ENCODE measurements at regions not wholly inside any gene's neighbourhood (a gene's known extent, or its start where the extent isn't known, plus 50 kb on each side); places are given as distances from the start of the nearest gene placed in this dataset.

GRCh38 chr2:42957861-42958301 lies 165.5 kb upstream of the HAAO start:
- no peaks in the 10 kb centered on the region for H3K79me2 ChIP-seq (ENCODE audit: insufficient read depth)
- H3K4me2 ChIP-seq (ENCODE audit: unreplicated experiment), result no peak overlapping the region
- TF ChIP-seq EZH2 (IDR thresholded peaks at IDR 0.05; ENCODE audit: insufficient read depth, poor library complexity, severe bottlenecking), result no peak
- no peak for TF ChIP-seq EZH2phosphoT487 (IDR thresholded peaks at IDR 0.05; ENCODE audit: insufficient read depth, low read depth)
- no peaks in the 10 kb centered on the region for H3K9me3 ChIP-seq (ENCODE audit: low read depth)
- H3K9me2 ChIP-seq (ENCODE audit: insufficient read depth), result no peaks in the 10 kb centered on the region
- no peaks in the 10 kb centered on the region for H3K27me3 ChIP-seq (replicated peaks; ENCODE audit: insufficient read depth)
- H3K4me1 ChIP-seq (ENCODE audit: insufficient read depth), result peaks cover 44% of the 10 kb centered on the region
- H2AFZ ChIP-seq, result no peak overlapping the region
- no peaks in the 10 kb centered on the region for H3K36me3 ChIP-seq (ENCODE audit: low read depth)
- in situ Hi-C loops (cut with MboI), result loop anchor here (10.0 kb wide), 1 partner anchor 527 kb away; no protein-coding TSS in a partner anchor
- H3K9ac ChIP-seq, result no peak overlapping the region
- no peak overlapping the region for H3K4me3 ChIP-seq
- no peaks in the 10 kb centered on the region for H4K20me1 ChIP-seq (ENCODE audit: insufficient read depth)
- WGBS, 2 experiments (ENCODE audit: low coverage in 1 of 2, low lambda C conversion rate in 2 of 2, missing lambda C conversion rate in 2 of 2), result 73% methylated on average over 5 of the region's 5 CpGs
- peaks cover 20% of the 10 kb centered on the region for H3F3A ChIP-seq (ENCODE audit: insufficient read depth)
- no peak for DNase-seq
- no peak overlapping the region for H3K27ac ChIP-seq

- WGBS, 2 experiments (ENCODE audit: low coverage in 1 of 2, low lambda C conversion rate in 2 of 2, missing lambda C conversion rate in 2 of 2), result 78 to 83% methylated on average over 10 to 11 of the region's 11 CpGs
- no peak for DNase-seq
- no peaks in the 10 kb centered on the region for H3K27me3 ChIP-seq (replicated peaks; ENCODE audit: insufficient read depth)
- no peaks in the 10 kb centered on the region for H3K9me2 ChIP-seq (ENCODE audit: insufficient read depth)
- H3K4me2 ChIP-seq (ENCODE audit: unreplicated experiment), result no peak overlapping the region
- H3K9me3 ChIP-seq (ENCODE audit: low read depth), result no peaks in the 10 kb centered on the region
- no peaks in the 10 kb centered on the region for H3K79me2 ChIP-seq (ENCODE audit: insufficient read depth)
- no peak overlapping the region for H3K27ac ChIP-seq
- no peaks in the 10 kb centered on the region for H3K36me3 ChIP-seq (ENCODE audit: low read depth)
- in situ Hi-C loops (cut with MboI), result loop anchor here (10.0 kb wide), 1 partner anchor 528 kb away; no protein-coding TSS in a partner anchor
- no peak overlapping the region for H3K4me3 ChIP-seq
- H3K4me1 ChIP-seq (ENCODE audit: insufficient read depth), result peaks cover 38% of the 10 kb centered on the region
- no peak overlapping the region for H3K9ac ChIP-seq
- H3F3A ChIP-seq (ENCODE audit: insufficient read depth), result peaks cover 21% of the 10 kb centered on the region
- H2AFZ ChIP-seq, result no peak overlapping the region
- no peaks in the 10 kb centered on the region for H4K20me1 ChIP-seq (ENCODE audit: insufficient read depth)
- no peak for TF ChIP-seq EZH2 (IDR thresholded peaks at IDR 0.05; ENCODE audit: insufficient read depth, poor library complexity, severe bottlenecking)
- TF ChIP-seq EZH2phosphoT487 (IDR thresholded peaks at IDR 0.05; ENCODE audit: insufficient read depth, low read depth), result no peak
These were observed 164.9 kb upstream of the HAAO start for GRCh38 chr2:42957109-42957860.

GRCh38 chr2:42954227-42954962 lies 162.0 kb upstream of the HAAO start:
- H3K9ac ChIP-seq, result no peak overlapping the region
- no peaks in the 10 kb centered on the region for H3K9me3 ChIP-seq (ENCODE audit: low read depth)
- no peak for DNase-seq
- WGBS, 2 experiments (ENCODE audit: low coverage in 1 of 2, low lambda C conversion rate in 2 of 2, missing lambda C conversion rate in 2 of 2), result 49 to 55% methylated on average over 13 of the region's 13 CpGs
- peaks cover 28% of the 10 kb centered on the region for H3F3A ChIP-seq (ENCODE audit: insufficient read depth)
- H4K20me1 ChIP-seq (ENCODE audit: insufficient read depth), result no peaks in the 10 kb centered on the region
- H3K4me1 ChIP-seq (ENCODE audit: insufficient read depth), result peaks cover 39% of the 10 kb centered on the region
- H3K4me3 ChIP-seq, result no peak overlapping the region
- no peaks in the 10 kb centered on the region for H3K79me2 ChIP-seq (ENCODE audit: insufficient read depth)
- H3K9me2 ChIP-seq (ENCODE audit: insufficient read depth), result no peaks in the 10 kb centered on the region
- H3K27me3 ChIP-seq (replicated peaks; ENCODE audit: insufficient read depth), result no peaks in the 10 kb centered on the region
- TF ChIP-seq EZH2phosphoT487 (IDR thresholded peaks at IDR 0.05; ENCODE audit: insufficient read depth, low read depth), result no peak
- in situ Hi-C loops (cut with MboI), result loop anchor here (10.0 kb wide), 1 partner anchor 530 kb away; no protein-coding TSS in a partner anchor
- H3K36me3 ChIP-seq (ENCODE audit: low read depth), result no peaks in the 10 kb centered on the region
- peak overlapping the region; percentile 21; the same call in 1 of the 2 replicates for H2AFZ ChIP-seq
- H3K27ac ChIP-seq, result no peak overlapping the region; the same call in 1 of the 2 replicates
- H3K4me2 ChIP-seq (ENCODE audit: unreplicated experiment), result peak overlapping the region; percentile 18

- H3K9me3 ChIP-seq (ENCODE audit: low read depth), result no peaks in the 10 kb centered on the region
- H4K20me1 ChIP-seq (ENCODE audit: insufficient read depth), result no peaks in the 10 kb centered on the region
- WGBS, 2 experiments (ENCODE audit: low coverage in 1 of 2, low lambda C conversion rate in 2 of 2, missing lambda C conversion rate in 2 of 2), result 80 to 81% methylated on average over 7 of the region's 7 CpGs
- no peak overlapping the region for H2AFZ ChIP-seq
- peaks cover 28% of the 10 kb centered on the region for H3F3A ChIP-seq (ENCODE audit: insufficient read depth)
- H3K36me3 ChIP-seq (ENCODE audit: low read depth), result no peaks in the 10 kb centered on the region
- no peaks in the 10 kb centered on the region for H3K27me3 ChIP-seq (replicated peaks; ENCODE audit: insufficient read depth)
- H3K27ac ChIP-seq, result no peak overlapping the region
- H3K4me1 ChIP-seq (ENCODE audit: insufficient read depth), result peaks cover 39% of the 10 kb centered on the region
- DNase-seq, result no peak
- H3K9ac ChIP-seq, result no peak overlapping the region
- TF ChIP-seq EZH2 (IDR thresholded peaks at IDR 0.05; ENCODE audit: insufficient read depth, poor library complexity, severe bottlenecking), result no peak
- TF ChIP-seq EZH2phosphoT487 (IDR thresholded peaks at IDR 0.05; ENCODE audit: insufficient read depth, low read depth), result no peak
- no peak overlapping the region for H3K4me2 ChIP-seq (ENCODE audit: unreplicated experiment)
- in situ Hi-C loops (cut with MboI), result loop anchor here (10.0 kb wide), 1 partner anchor 532 kb away; no protein-coding TSS in a partner anchor
- no peak overlapping the region for H3K4me3 ChIP-seq
- no peaks in the 10 kb centered on the region for H3K79me2 ChIP-seq (ENCODE audit: insufficient read depth)
- H3K9me2 ChIP-seq (ENCODE audit: insufficient read depth), result no peaks in the 10 kb centered on the region
These were observed 160.8 kb upstream of the HAAO start for GRCh38 chr2:42953216-42953615.
